Naive thymus-derived CD4-positive, alpha-beta T cell (primary cell): ENCODE measurements at regions not wholly inside any gene's neighbourhood (a gene's known extent, or its start where the extent isn't known, plus 50 kb on each side); places are given as distances from the start of the nearest gene placed in this dataset.

ENCODE experiments used
- ATAC-seq: fragments of 150-1000 bp; cut with Tn5 transposase; 2 replicates; pipeline ENCODE4 v1.10.0; 2021; ENCODE audit warnings: mild to moderate bottlenecking, moderate library complexity
- CTCF ChIA-PET: fragments of 350-600 bp; sonication (Branson Sonifier 250); formaldehyde crosslinking; loops from one replicate; lab custom pipeline; 2021; ENCODE audit warnings: antibody characterized with exemption; lab: Charles Lee
- POLR2A ChIA-PET: fragments of 350-600 bp; sonication (Branson Sonifier 250); formaldehyde crosslinking; loops from one replicate; lab custom pipeline; 2021; ENCODE audit warnings: antibody characterized with exemption, inconsistent platforms; lab: Charles Lee
- DNase-seq, 9 donors: peaks; one replicate each; pipeline versions ENCODE4 v3.0.0 to v3.0.0-alpha.2; 2020 to 2022; ENCODE audit warnings: mixed read lengths in 1 of 9
- H3K27ac ChIP-seq: one replicate; pipeline ENCODE4 v1.7.0; 2013; ENCODE audit warnings: mild to moderate bottlenecking, low read depth, low read length, moderate library complexity
- H3K27me3 ChIP-seq, 2 donors: one replicate each; pipeline ENCODE4 v1.7.0; 2013; ENCODE audit warnings: low read length in 2 of 2, mild to moderate bottlenecking in 2 of 2, moderate library complexity in 2 of 2; ENCODE audit not compliant: control insufficient read depth in 2 of 2, insufficient read depth in 2 of 2
- H3K36me3 ChIP-seq, 3 experiments: 1 replicate in 2 of 3; 2 replicates in 1 of 3; pipeline ENCODE4 v1.7.0; 2013; ENCODE audit warnings: low read length in 3 of 3, mild to moderate bottlenecking in 3 of 3, moderate library complexity in 1 of 3; ENCODE audit not compliant: insufficient read depth in 3 of 3, control insufficient read depth in 2 of 3
- H3K4me1 ChIP-seq, 2 donors: one replicate each; pipeline ENCODE4 v1.7.0; 2013; ENCODE audit warnings: low read length in 2 of 2, mild to moderate bottlenecking in 2 of 2, moderate library complexity in 1 of 2; ENCODE audit not compliant: control insufficient read depth in 2 of 2, insufficient read depth in 2 of 2
- H3K4me3 ChIP-seq: 2 replicates; pipeline ENCODE4 v1.7.0; 2013; ENCODE audit warnings: mild to moderate bottlenecking, low read length
- H3K9me3 ChIP-seq, 3 experiments: 1 replicate in 2 of 3; 2 replicates in 1 of 3; pipeline ENCODE4 v1.7.0; 2013; ENCODE audit warnings: low read length in 3 of 3; ENCODE audit not compliant: control insufficient read depth in 2 of 3
- H3K27ac Mint-ChIP-seq, 9 donors: one replicate each; pipeline ENCODE4 v1.8.0; 2020 to 2022; ENCODE audit warnings: mixed read lengths in 9 of 9, mild to moderate bottlenecking in 8 of 9, moderate library complexity in 5 of 9, inconsistent platforms in 2 of 9
- H3K27me3 Mint-ChIP-seq, 5 donors: one replicate each; pipeline ENCODE4 v1.8.0; 2021 to 2022; ENCODE audit warnings: mixed read lengths in 5 of 5, mild to moderate bottlenecking in 1 of 5
- H3K36me3 Mint-ChIP-seq, 5 donors: one replicate each; pipeline ENCODE4 v1.8.0; 2020 to 2022; ENCODE audit warnings: mixed read lengths in 5 of 5, mild to moderate bottlenecking in 3 of 5, inconsistent platforms in 1 of 5
- H3K4me1 Mint-ChIP-seq, 7 donors: one replicate each; pipeline ENCODE4 v1.8.0; 2020 to 2022; ENCODE audit warnings: mixed read lengths in 7 of 7, mild to moderate bottlenecking in 3 of 7, inconsistent platforms in 1 of 7
- H3K4me3 Mint-ChIP-seq, 10 donors: one replicate each; pipeline ENCODE4 v1.8.0; 2020 to 2022; ENCODE audit warnings: mild to moderate bottlenecking in 10 of 10, mixed read lengths in 10 of 10, moderate library complexity in 6 of 10, inconsistent platforms in 2 of 10
- H3K9me3 Mint-ChIP-seq, 11 donors: one replicate each; pipeline ENCODE4 v1.8.0; 2020 to 2022; ENCODE audit warnings: mixed read lengths in 11 of 11, mild to moderate bottlenecking in 4 of 11, inconsistent platforms in 1 of 11, moderate library complexity in 1 of 11
- intact Hi-C, 2 donors: fragments of 100-400 bp; cut with micrococcal nuclease; formaldehyde crosslinking; loops; one replicate each; pipeline ENCODE4 v1.15.1; 2023

- intact Hi-C loops, result no loop called here
Observed at GRCh38 chr12:112676507-112676906, 115.0 kb upstream of the RPH3A start.

GRCh38 chr12:112677050-112677765 is 114.3 kb upstream of the RPH3A start:
- intact Hi-C loops, result no loop called here

More at GRCh38 chr12:112676507-112676906, 115.0 kb upstream of the RPH3A start:
- ChIA-PET CTCF (no interaction called here), POLR2A (no interaction called here)
- H3K36me3 Mint-ChIP-seq, result no peaks in the 10 kb centered on the region
- H3K27ac ChIP-seq, result no peak overlapping the region
- no peak overlapping the region for H3K4me3 Mint-ChIP-seq
- no peaks in the 10 kb centered on the region for H3K27me3 ChIP-seq
- no peak for DNase-seq
- no peaks in the 10 kb centered on the region for H3K4me1 Mint-ChIP-seq
- H3K9me3 Mint-ChIP-seq, result peaks cover 0 to 6% (median 0%) of the 10 kb centered on the region in 11 donors
- no peak overlapping the region for H3K27ac Mint-ChIP-seq
- H3K27me3 Mint-ChIP-seq, result peaks cover 9 to 49% (median 19%) of the 10 kb centered on the region in 5 donors
- no peaks in the 10 kb centered on the region for H3K4me1 ChIP-seq
- ATAC-seq, result no peak
- no peak overlapping the region for H3K4me3 ChIP-seq
- H3K9me3 ChIP-seq, result no peaks in the 10 kb centered on the region
- no peaks in the 10 kb centered on the region for H3K36me3 ChIP-seq

DNA sequence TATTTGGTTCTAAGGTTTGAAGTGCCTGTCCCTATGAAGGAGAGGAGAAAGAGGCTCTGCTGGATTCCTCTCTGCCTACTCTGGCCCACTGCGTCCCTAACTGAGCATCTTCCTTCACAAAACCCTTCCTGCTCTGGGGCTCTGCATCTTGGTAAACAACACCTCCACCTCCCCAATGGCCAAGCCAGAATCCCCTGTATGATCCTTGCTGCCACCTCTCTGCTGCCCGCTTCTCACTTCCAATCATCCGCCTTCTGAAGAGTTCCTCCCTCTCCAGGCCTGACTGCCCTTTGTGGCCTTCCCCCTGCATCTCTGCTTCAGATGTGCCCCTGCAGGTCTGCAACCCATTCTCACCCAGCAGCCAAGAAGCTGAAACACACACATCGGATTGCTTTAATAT is 110.6 kb upstream of the RPH3A start:
- no peak overlapping the region for H3K27ac ChIP-seq
- H3K27me3 ChIP-seq, result no peaks in the 10 kb centered on the region
- Mint-ChIP-seq H3K27me3 (peaks cover 7 to 64% (median 34%) of the 10 kb centered on the region in 5 donors), H3K4me1 (no peaks in the 10 kb centered on the region), H3K36me3 (no peaks in the 10 kb centered on the region), H3K27ac (no peak overlapping the region), H3K9me3 (peaks cover 0 to 8% (median 0%) of the 10 kb centered on the region in 11 donors), H3K4me3 (no peak overlapping the region)
- H3K4me1 ChIP-seq, result no peaks in the 10 kb centered on the region
- H3K36me3 ChIP-seq, result no peaks in the 10 kb centered on the region
- no peak for ATAC-seq
- DNase-seq, result no peak
- ChIA-PET CTCF (no interaction called here), POLR2A (no interaction called here)
- no peaks in the 10 kb centered on the region for H3K9me3 ChIP-seq
- no peak overlapping the region for H3K4me3 ChIP-seq
- intact Hi-C loops, result no loop called here

More at GRCh38 chr12:112677050-112677765, 114.3 kb upstream of the RPH3A start:
- H3K27me3 Mint-ChIP-seq, result peaks cover 9 to 56% (median 20%) of the 10 kb centered on the region in 5 donors
- Histone ChIP-seq H3K27ac (no peak overlapping the region), H3K4me1 (no peaks in the 10 kb centered on the region), H3K27me3 (no peaks in the 10 kb centered on the region), H3K9me3 (no peaks in the 10 kb centered on the region), H3K4me3 (no peak overlapping the region), H3K36me3 (no peaks in the 10 kb centered on the region)
- no peaks in the 10 kb centered on the region for H3K36me3 Mint-ChIP-seq
- H3K9me3 Mint-ChIP-seq, result peaks cover 0 to 6% (median 0%) of the 10 kb centered on the region in 11 donors
- DNase-seq (no peak), ATAC-seq (no peak)
- no peak overlapping the region for H3K4me3 Mint-ChIP-seq
- H3K27ac Mint-ChIP-seq, result no peak overlapping the region
- no peaks in the 10 kb centered on the region for H3K4me1 Mint-ChIP-seq
- CTCF ChIA-PET, result no interaction called here
- POLR2A ChIA-PET, result no interaction called here

DNA sequence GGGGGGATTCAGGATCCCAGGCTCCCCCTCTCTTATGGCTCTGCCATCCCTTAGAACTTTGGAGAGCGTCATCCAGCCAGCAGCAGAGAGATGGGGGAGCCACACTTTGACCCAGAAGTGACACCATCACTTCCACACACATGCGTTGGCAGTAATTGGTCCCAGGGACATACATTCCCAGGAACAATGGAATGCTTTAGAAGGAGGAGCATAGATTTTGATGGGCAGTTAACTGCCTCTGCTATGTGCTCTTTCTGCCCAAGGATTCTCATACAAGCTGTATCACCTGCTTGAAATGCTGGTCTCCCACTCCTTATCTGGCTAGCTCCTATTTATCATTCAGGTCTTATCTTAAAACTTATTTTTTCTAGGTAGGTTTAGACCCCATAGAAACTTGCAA is 109.0 kb upstream of the RPH3A start:
- H3K9me3 ChIP-seq, result no peaks in the 10 kb centered on the region

GRCh38 chr12:112684742-112685141 is 106.8 kb upstream of the RPH3A start:
- ChIA-PET POLR2A (no interaction called here), CTCF (no interaction called here)
- no peak for DNase-seq
- Histone ChIP-seq H3K27me3 (no peaks in the 10 kb centered on the region), H3K4me3 (no peak overlapping the region), H3K27ac (no peak overlapping the region), H3K36me3 (no peaks in the 10 kb centered on the region), H3K4me1 (no peaks in the 10 kb centered on the region), H3K9me3 (no peaks in the 10 kb centered on the region)
- Mint-ChIP-seq H3K4me1 (no peaks in the 10 kb centered on the region), H3K36me3 (no peaks in the 10 kb centered on the region), H3K27me3 (peaks cover 11 to 60% (median 37%) of the 10 kb centered on the region in 5 donors), H3K27ac (no peak overlapping the region), H3K9me3 (peaks cover 0 to 6% (median 0%) of the 10 kb centered on the region in 11 donors), H3K4me3 (no peak overlapping the region)
- intact Hi-C loops, result no loop called here
- ATAC-seq, result no peak

More for the DNA sequence above, 109.0 kb upstream of the RPH3A start:
- no peak overlapping the region for H3K27ac ChIP-seq
- no peaks in the 10 kb centered on the region for H3K36me3 ChIP-seq
- no peaks in the 10 kb centered on the region for H3K27me3 ChIP-seq
- ATAC-seq (no peak), DNase-seq (no peak)
- intact Hi-C loops, result no loop called here
- Mint-ChIP-seq H3K27me3 (peaks cover 7 to 63% (median 32%) of the 10 kb centered on the region in 5 donors), H3K4me3 (no peak overlapping the region), H3K36me3 (no peaks in the 10 kb centered on the region), H3K4me1 (no peaks in the 10 kb centered on the region), H3K9me3 (peaks cover 0 to 6% (median 0%) of the 10 kb centered on the region in 11 donors), H3K27ac (no peak overlapping the region)
- CTCF ChIA-PET, result no interaction called here
- H3K4me3 ChIP-seq, result no peak overlapping the region
- H3K4me1 ChIP-seq, result no peaks in the 10 kb centered on the region
- POLR2A ChIA-PET, result interaction anchor here (0.8 kb wide), 1 partner anchor 29 kb away, joined by 5 read pairs; no protein-coding TSS in a partner anchor

DNA sequence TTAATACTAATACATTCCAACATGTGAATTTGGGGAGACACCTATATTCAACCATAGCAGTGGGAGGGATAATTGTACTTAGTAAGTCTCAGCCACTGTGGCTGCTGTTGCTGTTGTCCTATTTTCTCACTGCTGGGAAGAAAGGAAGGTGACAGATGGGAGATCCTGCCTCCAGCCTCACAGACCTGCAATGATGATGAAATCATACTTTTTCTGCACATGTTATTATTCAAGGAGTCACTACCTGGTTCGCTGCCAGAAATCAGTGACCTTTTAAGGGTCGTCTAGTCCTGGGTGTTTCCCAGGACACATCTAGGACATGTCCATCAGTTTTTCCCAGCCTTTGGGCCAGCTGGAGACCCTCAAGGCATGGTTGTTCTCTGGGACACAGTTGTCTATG is 106.2 kb upstream of the RPH3A start:
- no peaks in the 10 kb centered on the region for H3K27me3 ChIP-seq
- H3K9me3 ChIP-seq, result no peaks in the 10 kb centered on the region
- intact Hi-C loops, result no loop called here
- ChIA-PET POLR2A (no interaction called here), CTCF (interaction anchor here (0.6 kb wide), 1 partner anchor 89 kb away, joined by 3 read pairs; no protein-coding TSS in a partner anchor)
- H3K4me3 Mint-ChIP-seq, result no peak overlapping the region
- no peaks in the 10 kb centered on the region for H3K4me1 ChIP-seq
- H3K27ac Mint-ChIP-seq, result no peak overlapping the region
- no peaks in the 10 kb centered on the region for H3K36me3 Mint-ChIP-seq
- H3K4me1 Mint-ChIP-seq, result no peaks in the 10 kb centered on the region
- H3K9me3 Mint-ChIP-seq, result peaks cover 0 to 6% (median 0%) of the 10 kb centered on the region in 11 donors
- H3K27me3 Mint-ChIP-seq, result peaks cover 11 to 60% (median 39%) of the 10 kb centered on the region in 5 donors
- H3K27ac ChIP-seq, result no peak overlapping the region
- no peak for ATAC-seq
- no peaks in the 10 kb centered on the region for H3K36me3 ChIP-seq
- H3K4me3 ChIP-seq, result no peak overlapping the region
- DNase-seq, result no peak

GRCh38 chr12:112686373-112686772 is 105.2 kb upstream of the RPH3A start:
- DNase-seq, result no peak
- no peak overlapping the region for H3K4me3 ChIP-seq
- no peaks in the 10 kb centered on the region for H3K4me1 ChIP-seq
- ChIA-PET CTCF (no interaction called here), POLR2A (no interaction called here)
- H3K9me3 ChIP-seq, result no peaks in the 10 kb centered on the region
- H3K36me3 Mint-ChIP-seq, result no peaks in the 10 kb centered on the region
- no peaks in the 10 kb centered on the region for H3K36me3 ChIP-seq
- no peak overlapping the region for H3K4me3 Mint-ChIP-seq
- intact Hi-C loops, result no loop called here
- no peak for ATAC-seq
- no peaks in the 10 kb centered on the region for H3K27me3 ChIP-seq
- H3K4me1 Mint-ChIP-seq, result no peaks in the 10 kb centered on the region
- H3K27me3 Mint-ChIP-seq, result peaks cover 5 to 51% (median 42%) of the 10 kb centered on the region in 5 donors
- no peak overlapping the region for H3K27ac ChIP-seq
- H3K27ac Mint-ChIP-seq, result no peak overlapping the region
- peaks cover 0 to 6% (median 0%) of the 10 kb centered on the region in 11 donors for H3K9me3 Mint-ChIP-seq
